GM19035 (cell line): ENCODE measurements at regions not wholly inside any gene's neighbourhood (a gene's known extent, or its start where the extent isn't known, plus 50 kb on each side); places are given as distances from the start of the nearest gene placed in this dataset.
"Not testable (repeated sequence)": the region's sequence is repeated elsewhere in the genome, so short reads cannot be mapped to it uniquely, and the experiment has no call there.

Experiments
- ATAC-seq: cut with Tn5 transposase; IDR thresholded peaks from one replicate; pipeline ENCODE4 v1.9.1; 2021; ENCODE audit not compliant: unreplicated experiment

DNA sequence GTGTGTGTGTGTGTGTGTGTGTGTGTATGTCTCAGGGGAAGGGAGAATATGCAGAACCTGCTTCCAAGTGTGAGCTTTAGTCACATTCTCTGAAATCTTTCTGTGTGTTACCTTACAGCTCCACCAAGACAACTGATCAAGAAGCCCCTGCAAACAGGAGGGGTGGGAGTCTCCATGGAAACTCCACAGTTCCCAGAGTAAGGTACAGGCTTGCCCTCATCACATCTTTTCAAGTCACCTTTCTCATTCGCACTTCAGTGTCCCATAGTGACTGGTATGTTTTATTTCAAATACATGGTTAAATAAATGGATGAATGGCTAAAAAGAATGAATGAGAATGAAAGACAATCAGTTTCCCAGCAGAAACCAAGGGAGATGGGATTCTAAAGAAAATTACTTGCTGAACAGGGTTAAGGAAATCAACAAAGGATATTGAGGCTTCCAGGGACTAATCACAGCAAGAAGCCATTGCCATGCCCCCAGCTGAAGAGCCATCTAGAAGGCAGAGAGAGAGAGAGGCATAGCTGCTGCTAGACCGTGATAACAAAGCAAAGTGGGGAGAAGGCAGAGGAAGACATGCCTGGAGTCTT, 987.2 kb upstream of the CELF4 start:
- no peak for ATAC-seq

DNA sequence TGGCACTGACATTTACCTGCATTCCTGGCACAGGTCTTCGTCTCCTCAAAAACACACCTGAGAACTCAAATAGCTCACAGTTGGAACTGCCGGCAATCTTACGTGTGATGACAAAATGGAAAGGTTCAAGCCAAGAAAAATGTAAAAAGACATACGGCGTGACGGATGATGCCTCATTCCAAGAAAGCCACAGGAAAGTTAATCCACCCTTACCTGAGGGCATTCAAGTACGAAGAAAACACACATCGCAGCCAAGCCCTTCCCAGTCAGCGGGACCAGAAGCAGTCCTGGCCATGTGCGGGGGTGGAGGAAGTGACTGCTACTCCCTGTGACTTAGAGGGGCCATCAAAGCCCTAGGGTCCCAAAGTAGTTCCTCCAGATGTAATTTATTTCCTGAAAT, 986.3 kb upstream of the CELF4 start:
- no peak for ATAC-seq

DNA sequence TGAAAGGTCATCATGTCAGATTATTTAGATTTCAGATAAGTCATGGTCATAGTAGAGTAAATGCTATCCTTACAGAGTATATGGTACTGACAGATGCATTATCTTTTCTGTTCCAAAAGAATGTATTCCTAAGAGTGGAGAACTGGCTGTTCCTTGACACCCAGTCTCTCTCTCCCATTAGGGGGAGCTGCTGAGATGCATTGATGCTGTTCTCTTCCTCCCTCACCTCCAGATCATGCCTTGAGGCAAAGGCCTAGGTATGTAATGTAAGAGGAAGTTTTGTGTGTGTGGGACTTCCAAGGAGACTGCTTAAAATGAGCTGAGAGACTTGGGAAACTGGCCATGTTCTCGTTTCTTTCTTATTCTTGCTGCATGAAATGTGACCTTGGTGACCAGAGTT, 979.5 kb upstream of the CELF4 start:
- no peak for ATAC-seq

DNA sequence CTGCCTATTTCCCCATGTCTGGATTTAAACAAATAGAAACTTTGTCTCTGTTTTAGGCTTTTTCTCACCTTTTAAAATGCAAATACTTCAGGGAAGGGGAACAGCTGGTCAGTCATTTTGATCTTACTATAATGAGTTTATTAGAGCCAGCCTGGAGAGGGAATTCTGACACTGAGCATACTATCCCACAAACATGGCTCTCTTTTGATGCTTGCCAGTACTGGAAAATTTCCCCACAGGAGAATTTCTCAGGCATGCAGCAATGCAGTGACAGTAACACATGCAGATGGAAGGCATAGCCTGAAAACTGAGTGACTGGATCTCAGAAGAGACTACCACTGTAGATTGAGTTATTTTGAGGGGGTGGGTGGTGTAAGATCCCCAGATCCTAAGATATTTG, 974.3 kb upstream of the CELF4 start:
- no peak for ATAC-seq

DNA sequence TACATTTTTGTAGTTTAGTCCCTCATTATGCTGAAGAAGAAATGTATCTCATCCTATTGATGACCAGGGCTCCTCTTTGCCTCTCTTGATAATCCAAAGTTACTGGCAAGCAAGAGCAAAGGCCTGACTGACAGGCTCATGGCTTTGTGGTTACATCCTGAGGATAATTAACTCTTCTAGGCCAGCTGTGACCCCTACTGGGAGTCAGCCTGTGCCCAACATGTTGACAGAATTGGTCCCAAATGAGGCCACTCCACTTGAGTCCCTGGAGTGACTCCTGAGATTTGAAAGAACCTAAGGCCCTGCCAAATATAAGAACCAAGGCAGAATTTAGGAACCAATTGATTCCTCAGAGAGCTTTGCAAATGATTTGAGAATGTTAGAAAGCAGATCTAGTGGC, 973.8 kb upstream of the CELF4 start:
- no peak for ATAC-seq

DNA sequence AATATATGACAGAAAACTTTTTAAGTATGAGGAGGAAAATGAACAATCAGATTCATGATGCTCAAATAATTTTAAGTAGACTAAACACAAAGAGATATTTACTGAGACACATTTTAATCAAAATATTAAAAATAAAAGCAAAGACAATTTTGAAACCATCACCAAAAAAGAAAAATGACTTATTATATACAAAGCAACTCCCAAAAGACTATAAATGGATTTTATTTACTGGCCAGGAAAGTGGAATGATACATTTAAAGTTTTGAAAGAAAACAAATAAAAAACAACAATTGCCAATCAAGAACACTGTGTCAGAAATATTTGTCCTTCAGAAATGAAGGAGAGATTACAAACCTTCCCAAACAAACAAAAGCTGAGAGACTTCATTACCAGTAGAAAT, 968.5 kb upstream of the CELF4 start:
- ATAC-seq: no peak

DNA sequence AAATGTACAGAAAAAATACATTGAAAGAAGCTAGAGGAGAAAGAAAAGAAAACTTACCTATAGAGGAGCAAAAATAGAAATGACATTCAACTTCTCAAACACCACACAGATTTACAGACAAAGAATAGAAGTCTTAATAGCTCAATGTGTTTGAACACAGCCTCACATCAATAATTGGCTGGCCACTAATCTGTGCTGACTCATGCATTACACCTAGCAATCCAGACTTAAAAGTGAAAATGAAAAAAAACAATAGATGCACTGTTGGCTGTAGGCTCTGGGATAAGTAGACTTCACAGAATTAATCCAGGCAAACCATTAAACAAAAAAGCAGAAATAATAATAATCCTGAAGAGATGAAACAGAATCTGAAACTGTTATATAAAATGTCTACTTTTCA, 961.3 kb upstream of the CELF4 start:
- ATAC-seq: no peak

DNA sequence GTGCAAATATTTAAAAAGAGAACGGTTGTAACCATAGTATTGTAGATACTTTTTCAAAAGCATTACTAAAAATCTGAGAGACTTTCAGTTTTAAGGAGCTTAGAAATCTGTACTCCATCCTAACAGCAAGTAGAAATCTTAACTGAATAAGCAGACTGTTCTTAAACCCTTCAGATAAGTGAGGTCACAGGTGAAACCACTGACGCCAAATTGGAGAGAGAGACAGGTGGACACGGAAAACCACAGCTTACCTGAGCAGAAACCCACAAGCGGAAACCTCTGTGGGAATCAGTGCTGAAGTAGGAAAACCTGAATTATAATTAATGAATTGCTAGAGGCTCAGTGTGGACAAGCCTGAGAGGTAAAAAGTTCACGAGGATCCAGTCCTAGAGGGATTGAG, 959.4 kb upstream of the CELF4 start:
- ATAC-seq: no peak

DNA sequence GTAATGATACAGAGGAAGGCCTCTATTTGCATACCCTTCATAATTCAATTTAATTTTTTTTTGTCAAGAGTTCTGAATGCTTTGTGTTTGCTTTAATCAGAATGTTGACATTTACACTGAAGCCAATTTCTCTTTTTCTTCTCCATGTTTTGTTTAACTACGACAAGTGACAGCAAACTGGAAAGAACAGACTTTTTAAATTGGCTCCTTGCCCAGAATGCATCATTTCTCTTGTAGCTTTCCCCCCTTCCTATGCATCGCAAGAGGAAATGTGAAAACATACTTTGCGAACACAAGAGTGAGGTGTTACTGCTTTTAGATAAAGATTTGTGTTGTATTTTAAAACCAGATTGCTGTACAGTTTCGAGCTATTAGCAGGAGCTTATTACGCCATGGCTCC, 955.2 kb upstream of the CELF4 start:
- ATAC-seq: no peak

DNA sequence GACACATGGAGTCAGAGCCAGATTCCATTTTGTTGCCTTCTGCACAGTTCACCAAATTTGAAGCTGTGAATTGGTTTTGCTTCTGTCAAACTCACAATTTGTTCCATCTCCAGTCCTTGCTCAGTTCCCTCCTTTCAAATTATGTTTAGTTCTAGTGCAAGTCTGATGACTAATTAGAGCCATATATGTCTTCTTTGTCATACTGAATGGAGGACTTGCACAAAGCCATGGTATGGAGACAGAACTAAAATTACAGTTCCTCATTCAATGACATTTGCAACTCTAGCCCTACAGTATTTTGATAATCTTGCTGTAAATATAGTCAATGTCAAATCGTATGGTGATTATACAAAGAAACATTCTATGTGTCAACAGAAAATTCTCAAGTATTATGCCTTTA, 936.9 kb upstream of the CELF4 start:
- ATAC-seq: no peak

DNA sequence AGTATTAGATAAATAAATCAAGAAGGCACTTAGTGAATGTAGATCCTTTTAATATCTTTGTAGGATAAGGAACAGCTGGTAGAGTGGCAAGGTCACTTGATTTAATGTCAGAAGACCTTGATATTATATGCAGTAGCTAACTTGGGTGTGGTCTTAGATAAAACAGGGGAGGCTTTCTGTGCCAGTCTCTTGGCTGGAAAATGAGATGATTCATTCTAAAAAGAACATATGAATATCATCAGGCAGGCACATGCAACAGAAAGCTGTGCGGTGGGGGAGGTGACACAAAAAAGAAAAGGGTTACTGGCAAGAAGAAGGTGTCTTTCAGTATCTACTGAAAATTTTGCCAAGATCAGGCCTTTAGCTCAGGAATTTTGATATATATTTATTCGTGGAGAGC, 931.7 kb upstream of the CELF4 start:
- no peak for ATAC-seq

DNA sequence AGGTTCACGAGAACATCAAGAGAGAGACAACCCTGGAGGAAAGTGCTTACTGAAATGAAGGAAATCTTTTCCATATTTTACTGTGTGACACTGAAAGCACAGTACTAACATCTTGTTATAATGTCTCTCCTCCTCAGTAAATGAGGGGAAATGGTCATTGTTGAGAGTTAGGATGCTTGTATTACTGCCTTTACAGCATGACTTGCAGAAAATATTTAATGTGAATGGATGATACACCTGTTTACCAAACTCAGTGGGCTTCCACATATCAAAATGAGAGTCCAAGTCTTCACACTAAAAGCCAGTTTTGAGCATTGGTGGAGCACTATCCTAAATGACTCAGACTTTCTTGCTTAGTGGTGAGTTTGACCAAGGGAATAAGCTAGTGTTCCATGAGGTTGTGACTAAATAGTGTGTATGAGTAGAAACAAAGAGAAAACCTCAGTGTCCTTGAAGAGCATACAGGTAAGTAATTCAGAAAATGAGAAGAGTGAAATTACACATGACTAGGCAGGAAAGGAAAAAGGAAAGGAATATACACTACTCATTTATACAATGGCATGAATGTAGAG, 930.7 kb upstream of the CELF4 start:
- no peak for ATAC-seq

DNA sequence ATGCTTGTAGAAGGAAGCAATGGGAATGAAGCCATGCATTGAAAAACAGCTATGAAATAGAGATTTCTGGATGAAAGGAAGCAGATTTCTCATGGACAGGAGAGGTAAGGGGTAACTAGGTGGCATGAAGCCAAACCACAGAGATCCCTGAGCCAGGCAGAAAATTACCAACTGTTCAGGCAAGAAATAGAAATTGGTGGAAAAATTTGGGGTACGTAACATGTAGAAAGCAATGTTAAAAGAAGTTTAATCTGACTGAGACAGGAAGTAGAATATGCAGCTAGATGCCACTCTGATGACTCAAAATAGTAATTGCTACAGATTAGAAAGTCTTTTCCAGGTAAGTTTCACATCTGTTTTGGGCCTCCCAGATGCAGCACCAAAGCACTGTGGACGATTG, 928.5 kb upstream of the CELF4 start:
- no peak for ATAC-seq

DNA sequence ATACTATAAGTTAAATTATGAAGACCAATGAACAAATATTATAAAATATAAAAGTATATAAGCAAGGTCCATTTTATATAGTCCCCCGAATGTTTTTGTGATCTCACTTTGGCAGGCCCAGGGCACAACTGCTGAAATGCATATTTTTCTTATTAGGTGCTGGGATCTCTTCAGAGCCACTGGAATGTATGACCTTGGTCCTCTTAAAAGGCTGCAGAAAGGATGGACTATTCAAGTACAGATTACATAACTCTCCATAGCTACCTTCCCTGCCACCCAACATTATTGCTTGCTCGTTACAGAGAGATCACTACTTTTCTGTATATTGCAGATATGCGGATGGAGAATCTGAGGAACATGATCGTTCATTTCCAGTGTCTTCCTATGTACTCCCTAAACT, 925.6 kb upstream of the CELF4 start:
- ATAC-seq: no peak

DNA sequence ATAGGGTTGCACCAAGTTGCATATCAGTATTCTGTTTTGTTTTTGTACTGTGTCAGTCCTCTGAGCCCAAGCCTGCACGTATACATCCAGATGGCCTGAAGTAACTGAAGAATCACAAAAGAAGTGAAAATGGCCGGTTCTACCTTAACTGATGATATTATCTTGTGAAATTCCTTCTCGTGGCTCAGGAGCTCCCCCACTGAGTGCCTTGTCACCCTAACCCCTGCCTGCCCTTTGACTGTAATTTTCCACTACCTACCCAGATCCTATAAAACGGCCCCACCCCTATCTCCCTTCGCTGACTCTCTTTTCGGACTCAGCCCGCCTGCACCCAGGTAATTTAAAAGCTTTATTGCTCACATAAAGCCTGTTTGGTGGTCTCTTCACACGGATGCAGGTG, 924.1 kb upstream of the CELF4 start:
- not testable (repeated sequence) for ATAC-seq

DNA sequence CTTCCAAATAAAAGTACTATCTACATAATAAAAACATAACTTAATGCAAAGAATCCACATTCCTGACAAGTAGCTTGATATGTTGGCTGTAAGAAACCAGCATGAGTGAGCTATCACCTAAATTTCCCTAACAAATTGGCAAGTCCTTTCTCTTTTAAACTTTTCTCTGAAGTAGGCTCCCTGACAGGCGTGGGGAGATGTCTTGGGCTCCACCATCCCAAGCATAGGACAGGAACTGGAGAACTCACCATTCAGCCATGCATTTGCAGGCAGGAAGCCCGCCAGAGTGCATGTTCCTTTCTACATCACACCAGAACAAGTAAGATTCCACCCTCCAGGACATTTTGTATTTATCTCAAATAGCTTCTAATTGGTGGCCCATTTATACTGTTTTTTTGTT, 921.9 kb upstream of the CELF4 start:
- no peak for ATAC-seq

DNA sequence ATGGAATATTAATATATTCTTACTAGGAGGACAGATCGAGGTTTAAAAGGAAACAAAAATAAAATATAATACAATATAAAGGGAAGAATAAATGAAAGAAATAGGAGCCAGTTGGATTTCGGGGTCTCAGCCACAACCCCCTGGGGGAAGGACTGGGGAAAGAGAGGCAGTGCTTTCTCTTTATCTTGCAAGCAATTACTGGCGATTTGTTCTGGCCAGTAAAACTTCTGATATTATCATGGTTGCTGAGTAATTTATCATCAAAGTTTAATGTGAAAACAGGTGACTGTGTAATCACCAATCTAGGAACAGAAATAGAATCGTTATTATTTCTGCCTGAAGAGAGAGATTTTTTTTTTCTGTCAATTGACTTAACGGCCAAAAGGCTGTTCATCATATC, 917.7 kb upstream of the CELF4 start:
- no peak for ATAC-seq

DNA sequence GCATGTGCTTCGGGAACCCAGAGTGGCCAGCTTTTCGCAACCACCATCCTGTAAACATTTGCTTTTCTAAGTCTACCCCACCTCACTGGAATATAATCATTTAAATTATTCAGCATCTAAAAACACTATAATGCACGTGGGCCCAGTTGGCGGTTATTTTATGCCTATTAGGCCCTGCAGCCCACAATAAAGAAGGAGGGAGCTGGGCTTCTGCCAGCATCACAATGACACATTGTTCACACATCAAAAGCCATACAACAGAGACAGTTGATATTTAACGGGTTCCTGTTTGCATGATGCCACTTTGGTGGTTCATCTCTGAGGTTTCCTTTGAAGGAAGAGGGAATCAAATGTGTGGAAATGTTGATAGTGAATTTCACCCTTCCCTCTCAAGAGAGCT, 916.0 kb upstream of the CELF4 start:
- no peak for ATAC-seq

DNA sequence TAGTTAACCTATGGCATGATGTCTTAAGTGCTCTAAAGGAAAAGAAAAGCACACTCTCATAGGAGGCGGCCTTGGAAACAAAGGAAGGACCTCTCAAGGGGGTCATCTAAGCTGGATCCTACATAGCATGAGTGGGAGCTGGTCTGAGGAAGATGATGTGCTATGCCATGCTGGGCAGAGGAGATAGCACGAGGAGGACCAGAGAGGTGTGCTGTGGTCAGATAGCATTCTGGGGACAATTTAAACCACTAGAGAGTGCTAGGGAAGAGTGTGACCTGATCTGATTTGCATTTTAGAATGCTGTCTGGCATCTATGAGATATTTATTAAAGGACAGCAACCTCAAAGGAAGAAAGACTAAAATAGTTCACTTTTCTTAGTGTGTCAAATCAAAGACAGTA, 910.1 kb upstream of the CELF4 start:
- ATAC-seq: no peak

DNA sequence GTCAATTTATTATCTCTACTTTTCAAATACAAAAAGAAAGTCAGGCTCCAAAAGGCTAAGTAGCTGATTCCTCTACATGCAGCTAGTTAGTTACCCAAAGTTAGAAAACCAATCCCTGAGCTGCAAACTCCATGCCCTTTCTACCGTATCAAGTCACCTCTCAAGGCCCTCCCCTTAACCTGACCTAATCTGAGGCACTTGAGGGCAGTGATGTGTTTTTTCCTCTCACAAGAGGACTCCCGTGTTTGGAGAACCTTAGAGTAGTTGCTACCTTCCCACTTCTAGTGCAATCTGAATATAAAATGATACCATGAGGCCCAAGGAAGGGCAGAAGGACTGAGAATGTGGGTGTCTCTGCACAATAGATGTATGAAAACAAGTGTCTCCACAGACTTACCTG, 907.9 kb upstream of the CELF4 start:
- no peak for ATAC-seq

DNA sequence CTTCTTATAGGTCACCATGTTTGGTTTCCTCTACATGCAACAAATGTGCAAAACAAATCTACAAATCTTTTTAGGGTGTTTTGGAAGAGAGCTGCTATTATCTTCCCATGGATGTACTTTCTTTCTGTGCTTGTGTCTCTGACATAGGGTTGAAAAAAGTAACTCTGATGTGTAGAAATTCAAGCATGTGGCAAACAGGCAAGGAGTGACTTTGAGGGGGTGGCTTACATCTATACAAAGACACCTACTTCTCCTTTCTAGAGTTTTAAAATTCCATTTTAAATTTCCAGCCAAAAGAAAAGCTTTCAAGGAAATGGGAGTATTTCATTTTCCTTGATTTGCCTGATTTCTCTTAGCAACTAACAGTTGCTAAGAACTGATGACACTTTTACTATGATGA, 904.8 kb upstream of the CELF4 start:
- no peak for ATAC-seq

DNA sequence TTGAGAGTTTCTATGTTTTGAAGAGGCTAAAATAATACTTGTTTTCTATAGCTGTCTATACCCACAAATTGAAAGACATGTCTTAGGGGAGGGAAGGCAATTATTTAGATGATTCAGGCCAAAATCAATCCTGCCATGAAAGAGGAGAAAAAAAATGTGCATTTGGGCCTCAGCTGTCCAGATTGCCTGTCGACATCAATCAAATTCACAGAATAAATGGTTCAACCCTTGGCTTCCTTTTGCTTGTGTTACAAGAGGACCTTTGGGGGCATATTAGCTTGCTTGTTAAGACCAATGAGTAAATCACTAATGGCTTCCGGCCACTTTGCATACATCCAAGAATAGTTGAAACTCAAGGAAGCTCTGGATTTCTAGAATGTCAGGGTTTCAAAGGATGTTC, 900.8 kb upstream of the CELF4 start:
- ATAC-seq: no peak

DNA sequence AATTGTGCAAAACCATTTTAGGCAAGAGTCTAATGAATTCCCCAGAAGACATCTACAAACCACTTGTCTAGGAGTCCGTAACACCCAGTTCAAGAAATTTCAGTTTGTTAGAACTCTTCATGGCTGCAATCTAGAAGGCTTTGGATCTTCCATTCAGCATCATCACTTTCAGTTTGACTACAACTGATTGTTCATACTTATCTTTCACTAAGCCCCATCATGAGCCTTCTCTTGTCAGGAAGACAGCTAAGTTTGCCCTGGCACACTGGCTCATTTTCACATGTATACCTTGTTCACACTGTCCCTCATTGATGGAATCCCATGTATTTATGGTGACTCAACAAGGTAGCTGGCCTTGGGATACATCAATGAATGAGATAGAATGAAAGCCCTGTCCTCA, 898.4 kb upstream of the CELF4 start:
- ATAC-seq: no peak

DNA sequence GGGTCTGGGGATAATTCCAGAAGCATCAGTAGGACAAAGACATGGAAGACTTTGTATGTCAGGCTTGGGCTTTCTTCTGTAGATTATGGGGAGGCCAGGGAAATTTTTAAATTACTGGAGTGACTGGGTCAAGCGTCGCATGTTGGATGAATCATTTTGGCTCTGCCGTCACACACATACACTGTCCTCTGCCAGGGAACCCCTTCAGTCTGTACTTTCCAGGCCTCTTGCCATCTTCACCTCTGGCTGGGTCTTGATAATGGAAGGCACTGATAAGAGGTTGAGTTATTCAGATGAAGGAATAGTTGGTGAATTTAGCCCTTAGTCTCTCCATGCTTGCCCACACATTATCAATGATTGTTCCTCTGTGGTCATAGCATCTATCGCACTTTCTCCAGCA, 895.1 kb upstream of the CELF4 start:
- ATAC-seq: no peak
